ENCODE measurements at regions not wholly inside any gene's neighbourhood (a gene's known extent, or its start where the extent isn't known, plus 50 kb on each side); places are given as distances from the start of the nearest gene placed in this dataset.

- Histone ChIP-seq H3K9me2 (replicated peaks; ENCODE audit: insufficient read depth, low read length) (no peaks in the 10 kb centered on the region), H3K4me3 (ENCODE audit: low read length) (no peak overlapping the region), H4K20me1 (ENCODE audit: insufficient read depth, low read length) (no peaks in the 10 kb centered on the region), H3K9ac (ENCODE audit: low read length) (no peak overlapping the region), H3K27me3 (replicated peaks; ENCODE audit: insufficient read depth, low read length) (no peaks in the 10 kb centered on the region), H3K27ac (ENCODE audit: low read length) (no peak overlapping the region), H3K79me2 (ENCODE audit: low read length) (no peaks in the 10 kb centered on the region), H3F3A (ENCODE audit: insufficient read depth, low read length) (no peaks in the 10 kb centered on the region), H2AFZ (ENCODE audit: low read length) (no peak overlapping the region), H3K9me3 (replicated peaks; ENCODE audit: insufficient read depth, low read length) (no peaks in the 10 kb centered on the region), H3K36me3 (replicated peaks; ENCODE audit: insufficient read depth, low read length) (no peaks in the 10 kb centered on the region), H3K4me1 (ENCODE audit: low read length) (no peaks in the 10 kb centered on the region), H3K4me2 (ENCODE audit: low read depth, low read length) (no peak overlapping the region)
- TF ChIP-seq EZH2phosphoT487 (IDR thresholded peaks at IDR 0.05; ENCODE audit: low read length) (no peak), CTCF (IDR thresholded peaks at IDR 0.05; ENCODE audit: low read length) (no peak), EZH2 (optimal IDR thresholded peaks at IDR 0.05; ENCODE audit: low read depth, low read length) (no peak)
- DNase-seq, result no peak
These were observed 59.5 kb upstream of the PHF21A start for GRCh38 chr11:46180736-46181135.

DNA sequence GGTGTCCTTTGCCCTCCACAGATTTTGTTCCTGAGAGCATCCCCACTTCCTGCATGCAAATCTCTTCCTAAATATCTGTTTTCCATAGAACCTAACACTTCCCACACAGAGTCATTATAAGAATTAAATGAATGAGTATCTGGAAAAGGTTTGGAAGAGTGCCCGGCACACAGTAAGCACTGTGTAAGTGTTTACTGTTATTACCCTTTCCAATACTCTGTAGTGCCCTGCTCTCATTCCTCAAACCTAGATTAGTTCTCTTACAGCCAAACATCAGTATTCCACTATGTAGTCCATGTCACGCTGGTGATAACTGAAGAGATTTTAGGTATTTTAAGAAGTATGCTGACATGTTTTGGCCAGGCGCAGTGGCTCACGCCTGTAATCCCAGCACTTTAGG, 57.3 kb upstream of the PHF21A start:
- no peaks in the 10 kb centered on the region for H3K27me3 ChIP-seq (replicated peaks; ENCODE audit: insufficient read depth, low read length)
- no peaks in the 10 kb centered on the region for H3K4me1 ChIP-seq (ENCODE audit: low read length)
- H3K9me2 ChIP-seq (replicated peaks; ENCODE audit: insufficient read depth, low read length), result no peaks in the 10 kb centered on the region
- no peaks in the 10 kb centered on the region for H3K79me2 ChIP-seq (ENCODE audit: low read length)
- no peaks in the 10 kb centered on the region for H3K9me3 ChIP-seq (replicated peaks; ENCODE audit: insufficient read depth, low read length)
- no peak overlapping the region for H3K4me2 ChIP-seq (ENCODE audit: low read depth, low read length)
- DNase-seq, result no peak
- no peak overlapping the region for H3K9ac ChIP-seq (ENCODE audit: low read length)
- no peak overlapping the region for H3K4me3 ChIP-seq (ENCODE audit: low read length)
- H3F3A ChIP-seq (ENCODE audit: insufficient read depth, low read length), result no peaks in the 10 kb centered on the region
- no peaks in the 10 kb centered on the region for H4K20me1 ChIP-seq (ENCODE audit: insufficient read depth, low read length)
- TF ChIP-seq EZH2phosphoT487 (IDR thresholded peaks at IDR 0.05; ENCODE audit: low read length) (no peak), CTCF (IDR thresholded peaks at IDR 0.05; ENCODE audit: low read length) (no peak), EZH2 (optimal IDR thresholded peaks at IDR 0.05; ENCODE audit: low read depth, low read length) (no peak)
- no peaks in the 10 kb centered on the region for H3K36me3 ChIP-seq (replicated peaks; ENCODE audit: insufficient read depth, low read length)
- no peak overlapping the region for H3K27ac ChIP-seq (ENCODE audit: low read length)
- no peak overlapping the region for H2AFZ ChIP-seq (ENCODE audit: low read length)

- no peaks in the 10 kb centered on the region for H3K36me3 ChIP-seq (replicated peaks; ENCODE audit: insufficient read depth, low read length)
- H4K20me1 ChIP-seq (ENCODE audit: insufficient read depth, low read length), result no peaks in the 10 kb centered on the region
- no peak overlapping the region for H3K9ac ChIP-seq (ENCODE audit: low read length)
- H3K4me2 ChIP-seq (ENCODE audit: low read depth, low read length), result no peak overlapping the region
- no peak overlapping the region for H2AFZ ChIP-seq (ENCODE audit: low read length)
- DNase-seq, result no peak
- H3K27me3 ChIP-seq (replicated peaks; ENCODE audit: insufficient read depth, low read length), result no peaks in the 10 kb centered on the region
- TF ChIP-seq EZH2phosphoT487 (IDR thresholded peaks at IDR 0.05; ENCODE audit: low read length), result no peak
- TF ChIP-seq EZH2 (optimal IDR thresholded peaks at IDR 0.05; ENCODE audit: low read depth, low read length), result no peak
- no peak for TF ChIP-seq CTCF (IDR thresholded peaks at IDR 0.05; ENCODE audit: low read length)
- no peaks in the 10 kb centered on the region for H3K4me1 ChIP-seq (ENCODE audit: low read length)
- no peaks in the 10 kb centered on the region for H3K9me3 ChIP-seq (replicated peaks; ENCODE audit: insufficient read depth, low read length)
- no peaks in the 10 kb centered on the region for H3F3A ChIP-seq (ENCODE audit: insufficient read depth, low read length)
- no peak overlapping the region for H3K4me3 ChIP-seq (ENCODE audit: low read length)
- no peaks in the 10 kb centered on the region for H3K79me2 ChIP-seq (ENCODE audit: low read length)
- H3K27ac ChIP-seq (ENCODE audit: low read length), result no peak overlapping the region
- H3K9me2 ChIP-seq (replicated peaks; ENCODE audit: insufficient read depth, low read length), result no peaks in the 10 kb centered on the region
These were observed 55.2 kb upstream of the PHF21A start for GRCh38 chr11:46176421-46176820.
